WERI-Rb-1 (cell line): ENCODE measurements at regions not wholly inside any gene's neighbourhood (a gene's known extent, or its start where the extent isn't known, plus 50 kb on each side); places are given as distances from the start of the nearest gene placed in this dataset.

ENCODE experiments used
- DNase-seq: peaks from one replicate; pipeline ENCODE4 v3.0.0-alpha.2; 2020
- H3K27ac ChIP-seq: fragments of 250-450 bp; sonication (Bioruptor Pico); 2 replicates; pipeline ENCODE4 v1.5.1; 2020; ENCODE audit warnings: mild to moderate bottlenecking, moderate library complexity
- H3K27me3 ChIP-seq: fragments of 250-450 bp; sonication (Bioruptor Pico); 2 replicates; pipeline ENCODE4 v1.5.1; 2021; ENCODE audit warnings: mild to moderate bottlenecking, low read depth, moderate library complexity; ENCODE audit not compliant: insufficient read depth, severe bottlenecking
- H3K36me3 ChIP-seq: fragments of 250-450 bp; sonication (Bioruptor Pico); 2 replicates; pipeline ENCODE4 v1.5.1; 2020; ENCODE audit warnings: mild to moderate bottlenecking, moderate library complexity
- H3K4me3 ChIP-seq: 2 replicates; pipeline ENCODE4 v1.5.1; 2011; ENCODE audit warnings: low read depth, mild to moderate bottlenecking, control low read depth, low read length
- H3K9me3 ChIP-seq: fragments of 250-450 bp; sonication (Bioruptor Pico); 2 replicates; pipeline ENCODE4 v1.5.1; 2021; ENCODE audit warnings: mild to moderate bottlenecking, moderate library complexity; ENCODE audit not compliant: severe bottlenecking
- CTCF ChIP-seq: IDR thresholded peaks from 2 replicates; pipeline ENCODE4 v1.5.1; 2011; ENCODE audit warnings: low read depth, mild to moderate bottlenecking, control low read depth, inconsistent platforms, low read length

GRCh38 chr18:43819873-43820272, 542.6 kb upstream of the SYT4 start:
- H3K27ac ChIP-seq, result no peak overlapping the region
- H3K27me3 ChIP-seq, result peaks cover 29% of the 10 kb centered on the region
- DNase-seq, result no peak
- no peaks in the 10 kb centered on the region for H3K36me3 ChIP-seq
- no peak for TF ChIP-seq CTCF
- H3K4me3 ChIP-seq, result no peak overlapping the region
- H3K9me3 ChIP-seq, result no peaks in the 10 kb centered on the region

- no peak for TF ChIP-seq CTCF
- H3K27me3 ChIP-seq, result peaks cover 49% of the 10 kb centered on the region
- no peaks in the 10 kb centered on the region for H3K9me3 ChIP-seq
- no peaks in the 10 kb centered on the region for H3K36me3 ChIP-seq
- H3K27ac ChIP-seq, result no peak overlapping the region
- DNase-seq, result no peak
- H3K4me3 ChIP-seq, result no peak overlapping the region
These were observed 548.5 kb upstream of the SYT4 start for GRCh38 chr18:43825768-43826167.

- no peak overlapping the region for H3K4me3 ChIP-seq
- no peaks in the 10 kb centered on the region for H3K9me3 ChIP-seq
- DNase-seq, result no peak
- TF ChIP-seq CTCF, result no peak
- no peaks in the 10 kb centered on the region for H3K36me3 ChIP-seq
- no peak overlapping the region for H3K27ac ChIP-seq
- H3K27me3 ChIP-seq, result peaks cover 53% of the 10 kb centered on the region
These were observed 548.9 kb upstream of the SYT4 start for GRCh38 chr18:43826215-43826614.

GRCh38 chr18:43827311-43827710, 550.0 kb upstream of the SYT4 start:
- Histone ChIP-seq H3K27ac (no peak overlapping the region), H3K36me3 (no peaks in the 10 kb centered on the region), H3K9me3 (no peaks in the 10 kb centered on the region), H3K27me3 (peaks cover 62% of the 10 kb centered on the region), H3K4me3 (no peak overlapping the region)
- no peak for DNase-seq
- TF ChIP-seq CTCF, result no peak

GRCh38 chr18:43830303-43830702, 553.0 kb upstream of the SYT4 start:
- Histone ChIP-seq H3K36me3 (no peaks in the 10 kb centered on the region), H3K27ac (no peak overlapping the region)

More at GRCh38 chr18:43830303-43830702, 553.0 kb upstream of the SYT4 start:
- H3K4me3 ChIP-seq, result no peak overlapping the region
- no peaks in the 10 kb centered on the region for H3K9me3 ChIP-seq
- DNase-seq, result no peak
- no peak for TF ChIP-seq CTCF
- peaks cover 63% of the 10 kb centered on the region for H3K27me3 ChIP-seq
